ENCODE measurements at regions not wholly inside any gene's neighbourhood (a gene's known extent, or its start where the extent isn't known, plus 50 kb on each side); places are given as distances from the start of the nearest gene placed in this dataset.

DNA sequence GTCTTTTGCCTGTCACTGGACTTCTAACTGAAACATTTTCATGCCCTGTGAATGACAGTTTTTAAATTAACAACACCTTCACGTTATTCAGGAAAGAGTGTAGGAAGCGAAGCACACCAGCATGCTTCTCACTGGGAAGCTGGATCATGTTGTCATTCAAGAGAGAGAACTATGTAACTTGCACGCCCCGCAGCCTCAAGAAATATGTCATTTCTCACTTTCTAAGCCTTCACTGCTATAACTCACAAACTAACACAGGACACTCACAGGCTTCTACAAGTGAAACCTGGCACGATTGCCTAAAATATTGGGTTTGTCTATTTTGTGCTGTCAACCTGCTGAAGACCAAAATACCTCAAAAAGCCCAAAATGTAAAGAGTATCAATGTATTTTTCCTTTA, 466.3 kb downstream of the EFNA5 start:
- TF ChIP-seq, protein P1, sequence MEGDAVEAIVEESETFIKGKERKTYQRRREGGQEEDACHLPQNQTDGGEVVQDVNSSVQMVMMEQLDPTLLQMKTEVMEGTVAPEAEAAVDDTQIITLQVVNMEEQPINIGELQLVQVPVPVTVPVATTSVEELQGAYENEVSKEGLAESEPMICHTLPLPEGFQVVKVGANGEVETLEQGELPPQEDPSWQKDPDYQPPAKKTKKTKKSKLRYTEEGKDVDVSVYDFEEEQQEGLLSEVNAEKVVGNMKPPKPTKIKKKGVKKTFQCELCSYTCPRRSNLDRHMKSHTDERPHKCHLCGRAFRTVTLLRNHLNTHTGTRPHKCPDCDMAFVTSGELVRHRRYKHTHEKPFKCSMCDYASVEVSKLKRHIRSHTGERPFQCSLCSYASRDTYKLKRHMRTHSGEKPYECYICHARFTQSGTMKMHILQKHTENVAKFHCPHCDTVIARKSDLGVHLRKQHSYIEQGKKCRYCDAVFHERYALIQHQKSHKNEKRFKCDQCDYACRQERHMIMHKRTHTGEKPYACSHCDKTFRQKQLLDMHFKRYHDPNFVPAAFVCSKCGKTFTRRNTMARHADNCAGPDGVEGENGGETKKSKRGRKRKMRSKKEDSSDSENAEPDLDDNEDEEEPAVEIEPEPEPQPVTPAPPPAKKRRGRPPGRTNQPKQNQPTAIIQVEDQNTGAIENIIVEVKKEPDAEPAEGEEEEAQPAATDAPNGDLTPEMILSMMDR (IDR thresholded peaks at IDR 0.05; ENCODE audit: insufficient read depth, low read length, severe bottlenecking), result no peak
- Histone ChIP-seq H3K4me3 (ENCODE audit: low read depth, low read length) (no peak overlapping the region), H3K27me3 (ENCODE audit: control insufficient read depth, insufficient read depth, low read length) (no peaks in the 10 kb centered on the region), H3K36me3 (ENCODE audit: control insufficient read depth, insufficient read depth, low read length) (no peaks in the 10 kb centered on the region)
- DNase-seq (ENCODE audit: low read depth) (no peak), FAIRE-seq (no peak)

DNA sequence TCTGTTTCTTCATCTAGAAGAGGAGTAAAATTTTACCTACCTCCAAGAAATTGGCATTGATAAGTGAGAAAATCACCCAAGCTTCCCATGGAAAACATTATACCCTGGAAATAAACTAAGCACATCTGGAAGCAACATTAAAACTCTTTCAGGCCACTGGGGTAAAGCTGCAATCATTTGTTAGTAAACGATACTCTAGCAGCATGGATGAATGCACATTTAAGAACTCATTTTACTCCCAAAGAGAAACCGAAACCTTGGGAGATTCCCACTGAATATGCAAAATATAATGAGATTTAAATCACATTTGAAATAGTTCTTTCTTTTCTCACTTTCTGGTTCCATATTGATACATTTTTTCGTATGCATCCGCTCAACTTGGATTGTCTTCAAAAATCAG, 467.5 kb downstream of the EFNA5 start:
- Histone ChIP-seq H3K27me3 (ENCODE audit: control insufficient read depth, insufficient read depth, low read length) (no peaks in the 10 kb centered on the region), H3K4me3 (ENCODE audit: low read depth, low read length) (no peak overlapping the region), H3K36me3 (ENCODE audit: control insufficient read depth, insufficient read depth, low read length) (no peaks in the 10 kb centered on the region)
- no peak for DNase-seq (ENCODE audit: low read depth)
- no peak for FAIRE-seq
- TF ChIP-seq, protein P1 (IDR thresholded peaks at IDR 0.05; ENCODE audit: insufficient read depth, low read length, severe bottlenecking), result no peak

DNA sequence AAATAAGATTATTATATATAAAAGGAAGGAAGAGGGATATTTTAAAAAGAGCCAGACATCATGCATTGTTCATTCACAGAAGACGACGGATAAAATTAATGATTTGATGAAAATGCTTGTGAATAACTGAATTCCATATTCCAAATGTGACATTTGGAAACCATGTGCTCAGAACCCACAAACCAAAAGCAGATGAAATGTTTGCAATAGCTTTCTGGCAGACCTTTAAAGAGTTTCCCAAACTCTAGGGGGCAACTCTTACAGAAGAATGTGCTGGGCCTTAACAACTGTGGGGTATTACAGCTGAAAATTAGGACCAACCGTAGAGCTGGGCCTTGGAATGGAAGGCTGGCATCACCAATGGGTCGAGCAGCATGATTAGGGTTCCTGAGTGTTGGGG, 471.0 kb downstream of the EFNA5 start:
- H3K27me3 ChIP-seq (ENCODE audit: control insufficient read depth, insufficient read depth, low read length), result no peaks in the 10 kb centered on the region
- no peaks in the 10 kb centered on the region for H3K36me3 ChIP-seq (ENCODE audit: control insufficient read depth, insufficient read depth, low read length)
- FAIRE-seq, result no peak
- TF ChIP-seq, protein P1 (IDR thresholded peaks at IDR 0.05; ENCODE audit: insufficient read depth, low read length, severe bottlenecking), result no peak
- H3K4me3 ChIP-seq (ENCODE audit: low read depth, low read length), result no peak overlapping the region
- no peak for DNase-seq (ENCODE audit: low read depth)

DNA sequence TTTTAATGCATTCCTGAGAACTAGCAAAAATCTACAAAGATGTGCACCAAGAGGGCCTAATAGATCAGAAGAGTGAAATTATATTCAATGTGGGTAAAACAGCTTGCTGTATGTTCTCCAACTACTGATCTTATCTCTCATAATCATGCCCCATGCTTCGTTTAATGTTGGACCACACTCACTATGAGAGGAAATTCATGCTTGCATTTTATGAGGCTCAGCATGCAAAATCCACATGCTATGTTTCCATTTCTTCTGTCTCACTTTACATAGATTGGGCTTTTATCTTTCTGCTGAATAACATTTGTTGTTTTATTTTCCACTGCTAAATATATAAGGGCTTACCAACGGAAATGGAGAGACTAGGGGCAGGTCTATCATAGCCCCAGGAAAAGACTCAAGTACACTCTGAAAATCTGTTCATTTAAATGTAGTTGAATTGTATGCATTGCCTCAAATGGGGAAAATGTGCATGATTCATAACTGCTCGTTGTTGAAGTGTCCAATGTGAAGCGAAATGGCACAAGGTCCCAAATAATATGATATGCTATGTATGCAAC, 474.2 kb downstream of the EFNA5 start:
- Histone ChIP-seq H3K27me3 (ENCODE audit: control insufficient read depth, insufficient read depth, low read length) (no peaks in the 10 kb centered on the region), H3K4me3 (ENCODE audit: low read depth, low read length) (no peak overlapping the region), H3K36me3 (ENCODE audit: control insufficient read depth, insufficient read depth, low read length) (no peaks in the 10 kb centered on the region)
- DNase-seq (ENCODE audit: low read depth) (no peak), FAIRE-seq (no peak)
- TF ChIP-seq, protein P1 (IDR thresholded peaks at IDR 0.05; ENCODE audit: insufficient read depth, low read length, severe bottlenecking), result no peak

DNA sequence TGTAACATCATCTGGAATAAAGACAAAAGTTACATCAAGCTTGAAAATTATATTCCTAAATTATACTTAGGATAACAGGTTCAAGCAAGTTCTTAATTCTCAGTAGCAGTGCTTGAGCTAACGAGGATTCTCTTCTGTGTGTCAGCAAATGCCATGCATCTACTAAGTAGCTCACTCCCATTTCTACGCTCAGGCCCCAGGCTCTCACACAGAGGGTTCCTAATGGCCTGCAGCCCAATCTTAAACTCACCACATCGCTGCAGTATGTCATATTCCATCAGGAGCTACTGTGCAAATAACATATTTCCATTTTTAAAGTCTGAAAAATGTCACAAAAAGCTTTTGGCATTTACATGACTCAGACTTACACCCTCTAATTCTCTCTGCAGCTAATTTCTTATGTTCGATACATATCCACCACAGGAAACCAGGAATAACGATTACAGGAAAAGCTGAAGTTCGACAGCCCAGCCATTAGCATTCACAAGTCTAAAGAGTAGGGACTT, 474.8 kb downstream of the EFNA5 start:
- Histone ChIP-seq H3K4me3 (ENCODE audit: low read depth, low read length) (no peak overlapping the region), H3K27me3 (ENCODE audit: control insufficient read depth, insufficient read depth, low read length) (no peaks in the 10 kb centered on the region), H3K36me3 (ENCODE audit: control insufficient read depth, insufficient read depth, low read length) (no peaks in the 10 kb centered on the region)
- DNase-seq (ENCODE audit: low read depth) (no peak), FAIRE-seq (no peak)
- TF ChIP-seq, protein P1 (IDR thresholded peaks at IDR 0.05; ENCODE audit: insufficient read depth, low read length, severe bottlenecking), result no peak

DNA sequence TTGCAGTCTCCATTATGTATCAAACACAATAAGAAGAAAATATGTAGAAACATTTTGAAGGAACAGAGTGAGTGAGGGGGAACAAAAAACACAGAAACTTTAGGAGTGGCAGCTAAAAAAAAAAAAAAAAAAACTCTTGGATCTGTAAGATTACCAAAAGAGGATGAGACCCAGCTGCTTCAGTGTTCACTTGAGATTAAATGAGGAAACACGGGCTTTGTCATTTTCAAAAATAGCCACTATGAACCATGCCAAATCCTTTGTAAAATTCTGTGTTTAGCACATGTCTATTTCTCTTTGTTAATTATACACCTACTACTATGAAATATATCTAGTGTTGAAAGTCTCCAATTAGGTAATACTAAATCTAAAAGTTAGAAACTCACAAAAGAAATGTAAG, 485.9 kb downstream of the EFNA5 start:
- FAIRE-seq, result no peak
- TF ChIP-seq, protein P1 (IDR thresholded peaks at IDR 0.05; ENCODE audit: insufficient read depth, low read length, severe bottlenecking), result no peak
- H3K36me3 ChIP-seq (ENCODE audit: control insufficient read depth, insufficient read depth, low read length), result no peaks in the 10 kb centered on the region
- no peak overlapping the region for H3K4me3 ChIP-seq (ENCODE audit: low read depth, low read length)
- DNase-seq (ENCODE audit: low read depth), result no peak
- H3K27me3 ChIP-seq (ENCODE audit: control insufficient read depth, insufficient read depth, low read length), result no peaks in the 10 kb centered on the region
